H1 (cell line): ENCODE measurements at regions not wholly inside any gene's neighbourhood (a gene's known extent, or its start where the extent isn't known, plus 50 kb on each side); places are given as distances from the start of the nearest gene placed in this dataset.

Source experiments
- CTCF ChIA-PET: fragments of 300-600 bp; sonication (Branson Sonifier 250); formaldehyde crosslinking; loops from one replicate; lab custom pipeline; 2021; ENCODE audit not compliant: partially characterized antibody; lab: Charles Lee
- POLR2A ChIA-PET: fragments of 300-600 bp; sonication (Branson Sonifier 250); formaldehyde crosslinking; loops from one replicate; lab custom pipeline; 2021; ENCODE audit warnings: inconsistent platforms; ENCODE audit not compliant: partially characterized antibody; lab: Charles Lee
- DNase-seq, 2 experiments: peaks; one replicate each; pipeline versions ENCODE4 v3.0.0 to v3.0.0-alpha.2; 2010 to 2022; ENCODE audit warnings: low spot score in 2 of 2, low read depth in 1 of 2, mixed read lengths in 1 of 2
- FAIRE-seq: peaks from 2 replicates; lab custom pipeline; 2011; peaks lifted over from hg19 to GRCh38; lab: Jason Lieb, UNC
- H2AFZ ChIP-seq: 2 replicates; pipeline ENCODE4 v1.8.1; 2012; ENCODE audit warnings: low read length, inconsistent platforms
- H2AK5ac ChIP-seq: 2 replicates; pipeline ENCODE4 v1.6.1; 2013; ENCODE audit warnings: low read depth, low read length
- H2BK120ac ChIP-seq: replicated peaks from 2 replicates; pipeline ENCODE3; 2013; ENCODE audit warnings: low read depth, low read length, inconsistent platforms
- H2BK12ac ChIP-seq: 2 replicates; pipeline ENCODE4 v1.6.1; 2013; ENCODE audit warnings: low read depth, low read length
- H2BK15ac ChIP-seq: 2 replicates; pipeline ENCODE4 v1.6.1; 2013; ENCODE audit warnings: low read length
- H2BK20ac ChIP-seq: 2 replicates; pipeline ENCODE4 v1.6.1; 2013; ENCODE audit warnings: low read length
- H2BK5ac ChIP-seq: 2 replicates; pipeline ENCODE4 v1.6.1; 2013; ENCODE audit warnings: low read depth, low read length
- H3K14ac ChIP-seq: 2 replicates; pipeline ENCODE4 v1.6.1; 2013; ENCODE audit warnings: inconsistent platforms; ENCODE audit not compliant: insufficient read length
- H3K18ac ChIP-seq: 2 replicates; pipeline ENCODE4 v1.6.1; 2013; ENCODE audit warnings: low read length; ENCODE audit errors: extremely low read depth
- H3K23ac ChIP-seq: 2 replicates; pipeline ENCODE4 v1.6.1; 2013; ENCODE audit warnings: inconsistent platforms; ENCODE audit not compliant: insufficient read length
- H3K23me2 ChIP-seq: 2 replicates; pipeline ENCODE4 v1.6.1; 2013; ENCODE audit warnings: low read depth, low read length
- H3K27ac ChIP-seq: 2 replicates; pipeline ENCODE4 v1.6.1; 2011; ENCODE audit warnings: low read depth, low read length, inconsistent platforms
- H3K27me3 ChIP-seq, 4 experiments: replicated peaks in 1 of 4; 1 replicate in 1 of 4; 2 replicates in 3 of 4; pipeline versions ENCODE4 v1.6.1 to v1.8.1; 2011 to 2013; ENCODE audit warnings: low read length in 3 of 4, mild to moderate bottlenecking in 3 of 4, inconsistent platforms in 2 of 4, mixed read lengths in 2 of 4, moderate library complexity in 1 of 4; ENCODE audit not compliant: control insufficient read depth in 3 of 4, insufficient read depth in 3 of 4; ENCODE audit errors: extremely low read depth in 1 of 4
- H3K36me3 ChIP-seq, 4 experiments: 2 replicates each; pipeline versions ENCODE4 v1.6.1 to v1.8.1; 2011 to 2013; ENCODE audit warnings: mild to moderate bottlenecking in 4 of 4, low read length in 3 of 4, moderate library complexity in 2 of 4, control low read depth in 1 of 4, inconsistent platforms in 1 of 4; ENCODE audit not compliant: insufficient read depth in 4 of 4, control insufficient read depth in 2 of 4
- H3K4ac ChIP-seq: replicated peaks from 2 replicates; pipeline ENCODE3; 2013; ENCODE audit warnings: low read length, low read depth, mixed read lengths, inconsistent platforms; ENCODE audit not compliant: insufficient read length
- H3K4me1 ChIP-seq, 4 experiments: replicated peaks in 1 of 4; 1 replicate in 1 of 4; 2 replicates in 3 of 4; pipeline versions ENCODE4 v1.6.1 to v1.8.1; 2011 to 2013; ENCODE audit warnings: low read length in 3 of 4, inconsistent platforms in 2 of 4, mixed read lengths in 1 of 4; ENCODE audit not compliant: insufficient read depth in 4 of 4, control insufficient read depth in 3 of 4
- H3K4me2 ChIP-seq, 2 experiments: 2 replicates each; pipeline versions ENCODE4 v1.6.1 to v1.8.1; 2011 to 2013; ENCODE audit warnings: low read depth in 2 of 2, low read length in 2 of 2, control low read depth in 1 of 2, inconsistent platforms in 1 of 2, mild to moderate bottlenecking in 1 of 2; ENCODE audit not compliant: insufficient read depth in 1 of 2
- H3K4me3 ChIP-seq, 4 experiments: fragments of 200-600, 300-600 bp in 1 of 4; sonication (generic), shearing (Covaris generic), sonication (Bioruptor Twin) in 1 of 4; 2 replicates each; pipeline versions ENCODE4 v1.5.1 to v1.8.1; 2011 to 2016; ENCODE audit warnings: low read length in 4 of 4, low read depth in 3 of 4, control low read depth in 2 of 4, inconsistent platforms in 2 of 4, mild to moderate bottlenecking in 2 of 4, mixed read lengths in 1 of 4, moderate library complexity in 1 of 4; ENCODE audit not compliant: insufficient read depth in 2 of 4; ENCODE audit errors: extremely low read depth in 1 of 4
- H3K56ac ChIP-seq: replicated peaks from 2 replicates; pipeline ENCODE3; 2013; ENCODE audit warnings: low read depth, mild to moderate bottlenecking, mixed read lengths, low read length, inconsistent platforms; ENCODE audit not compliant: insufficient read length
- H3K79me1 ChIP-seq: 2 replicates; pipeline ENCODE4 v1.6.1; 2013; ENCODE audit warnings: low read depth, low read length, control low read depth
- H3K79me2 ChIP-seq, 2 experiments: 2 replicates each; pipeline versions ENCODE4 v1.6.1 to v1.8.1; 2012 to 2013; ENCODE audit warnings: low read length in 2 of 2, mild to moderate bottlenecking in 2 of 2, inconsistent platforms in 1 of 2; ENCODE audit not compliant: insufficient read depth in 2 of 2, control insufficient read depth in 1 of 2
- H3K9ac ChIP-seq, 4 experiments: replicated peaks in 1 of 4; 1 replicate in 1 of 4; 2 replicates in 3 of 4; pipeline versions ENCODE4 v1.6.1 to v1.8.1; 2011 to 2013; ENCODE audit warnings: low read depth in 3 of 4, low read length in 3 of 4, control low read depth in 2 of 4, mild to moderate bottlenecking in 2 of 4, moderate library complexity in 2 of 4, inconsistent platforms in 1 of 4; ENCODE audit errors: extremely low read depth in 1 of 4
- H3K9me3 ChIP-seq, 2 experiments: 2 replicates each; pipeline versions ENCODE4 v1.6.1 to v1.8.1; 2012 to 2013; ENCODE audit warnings: mild to moderate bottlenecking in 2 of 2, moderate library complexity in 2 of 2, control low read depth in 1 of 2, inconsistent platforms in 1 of 2, low read depth in 1 of 2, low read length in 1 of 2, mixed read lengths in 1 of 2; ENCODE audit not compliant: insufficient read depth in 2 of 2
- H4K20me1 ChIP-seq, 2 experiments: replicated peaks in 1 of 2; 2 replicates each; pipeline versions ENCODE3 to v1.8.1; 2011 to 2013; ENCODE audit warnings: inconsistent platforms in 2 of 2, low read length in 2 of 2, mild to moderate bottlenecking in 1 of 2; ENCODE audit not compliant: insufficient read depth in 2 of 2, control insufficient read depth in 1 of 2
- H4K5ac ChIP-seq: 2 replicates; pipeline ENCODE4 v1.6.1; 2013; ENCODE audit warnings: low read length, low read depth, mixed read lengths, inconsistent platforms; ENCODE audit not compliant: insufficient read length
- H4K8ac ChIP-seq: 2 replicates; pipeline ENCODE4 v1.8.0; 2013; ENCODE audit warnings: mild to moderate bottlenecking, moderate library complexity, low read length, inconsistent platforms; ENCODE audit not compliant: insufficient read depth; ENCODE audit errors: extremely low read depth
- H4K91ac ChIP-seq: replicated peaks from 2 replicates; pipeline ENCODE3; 2013; ENCODE audit warnings: low read length, mixed read lengths, inconsistent platforms; ENCODE audit not compliant: insufficient read length
- BRCA1 ChIP-seq: IDR thresholded peaks from 2 replicates; pipeline ENCODE4 v1.6.1; 2012; ENCODE audit warnings: low read depth, low read length, improper control_type of control experiment
- CEBPB ChIP-seq: IDR thresholded peaks from 2 replicates; pipeline ENCODE4 v1.6.1; 2012; ENCODE audit warnings: low read depth, low read length
- E2F6 ChIP-seq: IDR thresholded peaks from 2 replicates; pipeline ENCODE4 v1.6.1; 2012; ENCODE audit warnings: inconsistent platforms
- GABPA ChIP-seq: IDR thresholded peaks from 2 replicates; pipeline ENCODE4 v1.6.1; 2011; ENCODE audit warnings: mild to moderate bottlenecking, low read length, moderate library complexity, borderline replicate concordance; ENCODE audit not compliant: insufficient read depth
- KDM1A ChIP-seq: fragments of 200-600, 300-600 bp; sonication (generic); IDR thresholded peaks from 2 replicates; pipeline ENCODE4 v1.7.1; 2016; ENCODE audit warnings: mild to moderate bottlenecking, low read length, borderline replicate concordance
- SIN3A ChIP-seq, 2 experiments: IDR thresholded peaks in 1 of 2; conservative IDR thresholded peaks in 1 of 2; 2 replicates each; pipeline ENCODE4 v1.6.1; 2011 to 2012; ENCODE audit warnings: low read length in 2 of 2, improper control_type of control experiment in 1 of 2, low read depth in 1 of 2, mild to moderate bottlenecking in 1 of 2
- TAF1 ChIP-seq: IDR thresholded peaks from 2 replicates; pipeline ENCODE4 v1.6.1; 2011; ENCODE audit warnings: mild to moderate bottlenecking, low read depth, low read length
- WGBS, 2 experiments: shearing (Covaris generic) in 1 of 2; methylation state at CpG; one replicate each; pipeline versions ENCODE4 v1.1.6 to v1.1.7; 2013 to 2015; ENCODE audit warnings: low lambda C conversion rate in 2 of 2, mixed read lengths in 2 of 2, inconsistent platforms in 1 of 2, low coverage in 1 of 2, missing lambda C conversion rate in 1 of 2; ENCODE audit not compliant: insufficient replicate concordance in 2 of 2, insufficient coverage in 1 of 2, insufficient read length in 1 of 2; ENCODE audit errors: extremely low coverage in 1 of 2, missing lambda C conversion rate in 1 of 2; 5-methylcytosine and 5-hydroxymethylcytosine counted together

- H3K9me3 ChIP-seq, result no peaks in the 10 kb centered on the region
- POLR2A ChIA-PET, result no interaction called here
- no peak for DNase-seq
- no peak overlapping the region for H2BK20ac ChIP-seq
- 66% methylated on average over 6 of the region's 6 CpGs; no CpG with 5 or more reads in 1 of the 2 experiments for WGBS, 2 experiments
- H3K23me2 ChIP-seq, result no peaks in the 10 kb centered on the region
- no peak overlapping the region for H3K27ac ChIP-seq
- H3K23ac ChIP-seq, result no peak overlapping the region
- CTCF ChIA-PET, result interaction anchor here (0.6 to 10.4 kb wide), 32 partner anchors 10 to 778 kb away, joined by 3 to 128 read pairs (median 4); no protein-coding TSS in a partner anchor
- no peak overlapping the region for H4K5ac ChIP-seq
- H3K18ac ChIP-seq, result no peak overlapping the region
- H2AK5ac ChIP-seq, result no peak overlapping the region
- no peak overlapping the region for H2BK12ac ChIP-seq
- H3K4me2 ChIP-seq, result no peak overlapping the region
- no peak overlapping the region for H2BK5ac ChIP-seq
- no peak overlapping the region for H2BK15ac ChIP-seq
- TF ChIP-seq CEBPB, result no peak
- no peak for TF ChIP-seq E2F6
- TF ChIP-seq GABPA, result no peak
- TF ChIP-seq SIN3A (conservative IDR thresholded peaks at IDR 0.05 in 1 of 2, IDR thresholded peaks at IDR 0.05 in 1 of 2; ENCODE audit: low read depth in 1 of 2, low read length in 2 of 2), result no peak
- no peak for TF ChIP-seq TAF1
- no peak for TF ChIP-seq KDM1A
- TF ChIP-seq BRCA1, result no peak
- TF ChIP-seq, all 59 proteins: peak for 0
- FAIRE-seq, result no peak
- no peak overlapping the region for H3K4ac ChIP-seq
- no peak overlapping the region for H4K8ac ChIP-seq
- no peaks in the 10 kb centered on the region for H3K4me1 ChIP-seq
- H3K56ac ChIP-seq, result no peak overlapping the region
- H3K79me2 ChIP-seq, result no peaks in the 10 kb centered on the region
- H3K14ac ChIP-seq, result no peak overlapping the region
- H3K4me3 ChIP-seq, result no peak overlapping the region
- H3K36me3 ChIP-seq, result no peaks in the 10 kb centered on the region
- H2BK120ac ChIP-seq, result no peak overlapping the region
- H2AFZ ChIP-seq, result no peak overlapping the region
- no peaks in the 10 kb centered on the region for H3K79me1 ChIP-seq
- H3K9ac ChIP-seq, result no peak overlapping the region
- no peak overlapping the region for H4K91ac ChIP-seq
- H3K27me3 ChIP-seq, result no peaks in the 10 kb centered on the region; a peak in 1 of 7 replicates
- peaks cover 0 to 1% of the 10 kb centered on the region in 2 experiments for H4K20me1 ChIP-seq
Observed at GRCh38 chr20:20836836-20837235, 124.4 kb upstream of the RALGAPA2 start.
